ENCODE measurements at regions not wholly inside any gene's neighbourhood (a gene's known extent, or its start where the extent isn't known, plus 50 kb on each side); places are given as distances from the start of the nearest gene placed in this dataset.

DNA sequence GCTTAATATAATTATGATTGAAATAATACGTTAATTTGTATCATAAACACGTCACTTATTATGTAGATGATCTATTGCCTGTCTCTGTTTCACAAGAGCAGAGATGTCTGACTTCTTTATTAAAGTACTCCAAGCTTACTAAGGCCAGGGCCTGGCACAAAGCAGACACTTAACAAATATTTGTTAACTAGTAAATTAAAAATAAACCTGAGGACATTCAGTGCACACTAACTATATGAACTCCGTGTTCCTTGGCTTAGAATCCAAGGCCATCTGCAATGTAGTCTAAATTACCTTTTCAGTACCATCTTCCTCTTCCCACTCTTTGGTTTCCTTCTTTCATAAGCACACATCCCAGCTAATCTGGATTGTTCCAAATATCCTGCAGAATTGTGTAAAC lies 210.8 kb upstream of the SOX9 start:
- Histone ChIP-seq H3K27me3 (replicated peaks; ENCODE audit: insufficient read depth, low read depth, low read length, poor library complexity) (no peaks in the 10 kb centered on the region), H3K27ac (ENCODE audit: low read depth, low read length, poor library complexity, severe bottlenecking) (no peak overlapping the region), H3K9me3 (ENCODE audit: low read depth, low read length, poor library complexity, severe bottlenecking) (no peaks in the 10 kb centered on the region), H3K4me3 (ENCODE audit: low read depth, low read length, poor library complexity, severe bottlenecking) (no peak overlapping the region), H3K4me1 (ENCODE audit: insufficient read depth, low read length, poor library complexity, severe bottlenecking) (no peaks in the 10 kb centered on the region), H3K36me3 (ENCODE audit: insufficient read depth, low read length, poor library complexity, severe bottlenecking) (no peaks in the 10 kb centered on the region)
- BruUV-seq (replicated peaks): no TSS peak
- ChIA-PET POLR2A (ENCODE audit: low non-redundant PET) (no interaction called here), CTCF (no interaction called here)
- no peak for TF ChIP-seq EZH2 (IDR thresholded peaks at IDR 0.05; ENCODE audit: borderline replicate concordance, low read depth, low read length, poor library complexity, severe bottlenecking)
- TF ChIP-seq, protein P1, sequence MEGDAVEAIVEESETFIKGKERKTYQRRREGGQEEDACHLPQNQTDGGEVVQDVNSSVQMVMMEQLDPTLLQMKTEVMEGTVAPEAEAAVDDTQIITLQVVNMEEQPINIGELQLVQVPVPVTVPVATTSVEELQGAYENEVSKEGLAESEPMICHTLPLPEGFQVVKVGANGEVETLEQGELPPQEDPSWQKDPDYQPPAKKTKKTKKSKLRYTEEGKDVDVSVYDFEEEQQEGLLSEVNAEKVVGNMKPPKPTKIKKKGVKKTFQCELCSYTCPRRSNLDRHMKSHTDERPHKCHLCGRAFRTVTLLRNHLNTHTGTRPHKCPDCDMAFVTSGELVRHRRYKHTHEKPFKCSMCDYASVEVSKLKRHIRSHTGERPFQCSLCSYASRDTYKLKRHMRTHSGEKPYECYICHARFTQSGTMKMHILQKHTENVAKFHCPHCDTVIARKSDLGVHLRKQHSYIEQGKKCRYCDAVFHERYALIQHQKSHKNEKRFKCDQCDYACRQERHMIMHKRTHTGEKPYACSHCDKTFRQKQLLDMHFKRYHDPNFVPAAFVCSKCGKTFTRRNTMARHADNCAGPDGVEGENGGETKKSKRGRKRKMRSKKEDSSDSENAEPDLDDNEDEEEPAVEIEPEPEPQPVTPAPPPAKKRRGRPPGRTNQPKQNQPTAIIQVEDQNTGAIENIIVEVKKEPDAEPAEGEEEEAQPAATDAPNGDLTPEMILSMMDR (conservative IDR thresholded peaks at IDR 0.05; ENCODE audit: low read depth, low read length): no peak
- intact Hi-C loops (cut with micrococcal nuclease; ENCODE audit: unreplicated experiment): no loop called here
- DNase-seq (ENCODE audit: low spot score): no peak

DNA sequence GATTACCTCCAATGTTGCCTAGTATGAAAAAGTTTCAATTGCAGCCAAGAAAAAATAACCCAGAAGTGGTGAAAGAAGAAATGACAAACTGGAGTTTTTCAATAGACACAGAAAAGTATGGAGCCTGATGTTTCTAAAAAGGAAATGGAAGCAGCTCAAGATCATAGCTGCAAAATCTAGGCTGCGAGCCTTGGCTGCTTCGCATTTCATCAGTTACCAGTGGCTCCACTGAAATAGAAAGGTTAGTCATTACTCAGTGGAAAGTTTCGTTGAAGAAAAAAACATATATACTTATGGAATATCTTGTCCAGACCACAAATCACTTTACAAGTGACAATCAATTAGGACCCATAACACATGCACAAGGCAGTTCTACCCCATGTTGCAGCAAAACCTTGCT lies 206.8 kb upstream of the SOX9 start:
- POLR2A ChIA-PET (ENCODE audit: low non-redundant PET): no interaction called here
- no TSS peak for BruUV-seq (replicated peaks)
- H3K36me3 ChIP-seq (ENCODE audit: insufficient read depth, low read length, poor library complexity, severe bottlenecking): no peaks in the 10 kb centered on the region
- no peak overlapping the region for H3K4me3 ChIP-seq (ENCODE audit: low read depth, low read length, poor library complexity, severe bottlenecking)
- no peaks in the 10 kb centered on the region for H3K27me3 ChIP-seq (replicated peaks; ENCODE audit: insufficient read depth, low read depth, low read length, poor library complexity)
- TF ChIP-seq, protein P1 (conservative IDR thresholded peaks at IDR 0.05; ENCODE audit: low read depth, low read length): no peak
- TF ChIP-seq EZH2 (IDR thresholded peaks at IDR 0.05; ENCODE audit: borderline replicate concordance, low read depth, low read length, poor library complexity, severe bottlenecking): no peak
- no peak overlapping the region for H3K27ac ChIP-seq (ENCODE audit: low read depth, low read length, poor library complexity, severe bottlenecking)
- intact Hi-C loops (cut with micrococcal nuclease; ENCODE audit: unreplicated experiment): no loop called here
- no peaks in the 10 kb centered on the region for H3K4me1 ChIP-seq (ENCODE audit: insufficient read depth, low read length, poor library complexity, severe bottlenecking)
- H3K9me3 ChIP-seq (ENCODE audit: low read depth, low read length, poor library complexity, severe bottlenecking): no peaks in the 10 kb centered on the region
- no peak for DNase-seq (ENCODE audit: low spot score)
- CTCF ChIA-PET: no interaction called here

DNA sequence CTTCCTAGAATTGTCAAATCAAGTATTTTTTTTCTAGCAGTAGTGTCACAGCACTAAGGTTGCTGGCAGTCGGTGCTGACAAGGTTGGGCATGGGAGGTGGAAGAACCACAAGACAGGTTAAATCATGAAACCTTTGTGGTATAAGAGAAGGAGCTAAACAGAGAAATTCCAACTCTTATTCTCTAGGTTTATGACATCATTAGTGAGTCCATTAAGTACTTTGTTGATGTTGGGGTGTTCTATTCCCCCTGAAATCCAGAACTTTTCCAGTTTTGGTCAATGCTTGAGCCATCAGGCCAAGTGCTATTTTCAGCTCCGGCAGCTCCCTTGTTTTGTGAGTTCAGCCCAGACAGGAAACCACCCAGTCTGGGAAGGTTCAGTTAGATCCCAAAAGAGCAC lies 206.0 kb upstream of the SOX9 start:
- intact Hi-C loops (cut with micrococcal nuclease; ENCODE audit: unreplicated experiment): no loop called here

More for the DNA sequence above, 206.0 kb upstream of the SOX9 start:
- DNase-seq (ENCODE audit: low spot score): no peak
- H3K27me3 ChIP-seq (replicated peaks; ENCODE audit: insufficient read depth, low read depth, low read length, poor library complexity): no peaks in the 10 kb centered on the region
- no peaks in the 10 kb centered on the region for H3K4me1 ChIP-seq (ENCODE audit: insufficient read depth, low read length, poor library complexity, severe bottlenecking)
- H3K4me3 ChIP-seq (ENCODE audit: low read depth, low read length, poor library complexity, severe bottlenecking): no peak overlapping the region
- H3K9me3 ChIP-seq (ENCODE audit: low read depth, low read length, poor library complexity, severe bottlenecking): no peaks in the 10 kb centered on the region
- POLR2A ChIA-PET (ENCODE audit: low non-redundant PET): no interaction called here
- no TSS peak for BruUV-seq (replicated peaks)
- TF ChIP-seq, protein P1 (conservative IDR thresholded peaks at IDR 0.05; ENCODE audit: low read depth, low read length): no peak
- TF ChIP-seq EZH2 (IDR thresholded peaks at IDR 0.05; ENCODE audit: borderline replicate concordance, low read depth, low read length, poor library complexity, severe bottlenecking): no peak
- CTCF ChIA-PET: no interaction called here
- H3K27ac ChIP-seq (ENCODE audit: low read depth, low read length, poor library complexity, severe bottlenecking): no peak overlapping the region
- H3K36me3 ChIP-seq (ENCODE audit: insufficient read depth, low read length, poor library complexity, severe bottlenecking): no peaks in the 10 kb centered on the region
